ENCODE measurements at regions not wholly inside any gene's neighbourhood (a gene's known extent, or its start where the extent isn't known, plus 50 kb on each side); places are given as distances from the start of the nearest gene placed in this dataset.
"Not testable (repeated sequence)": the region's sequence is repeated elsewhere in the genome, so short reads cannot be mapped to it uniquely, and the experiment has no call there.

- Histone ChIP-seq H3K9me2 (replicated peaks; ENCODE audit: insufficient read depth, low read length) (no peaks in the 10 kb centered on the region), H3K79me2 (ENCODE audit: low read length) (no peaks in the 10 kb centered on the region), H4K20me1 (ENCODE audit: insufficient read depth, low read depth, low read length) (no peaks in the 10 kb centered on the region), H3K4me2 (ENCODE audit: low read depth, low read length, poor library complexity, severe bottlenecking) (no peak overlapping the region), H3K27me3 (ENCODE audit: low read length) (no peaks in the 10 kb centered on the region), H3K27ac (ENCODE audit: low read length) (no peak overlapping the region), H2AFZ (ENCODE audit: low read length) (no peak overlapping the region), H3K4me3 (ENCODE audit: low read length) (no peak overlapping the region), H3K9ac (ENCODE audit: low read length) (no peak overlapping the region), H3K4me1 (ENCODE audit: low read length) (no peaks in the 10 kb centered on the region), H3K36me3 (ENCODE audit: insufficient read depth, low read length) (no peaks in the 10 kb centered on the region), H3K9me3 (ENCODE audit: low read length) (peaks cover 11% of the 10 kb centered on the region; the same call in 1 of the 2 replicates)
- no peak for DNase-seq
Observed at GRCh38 chr3:30453360-30454039, 152.9 kb upstream of the TGFBR2 start.

- Histone ChIP-seq H2AFZ (ENCODE audit: low read length) (no peak overlapping the region), H3K9ac (ENCODE audit: low read length) (no peak overlapping the region), H3K4me1 (ENCODE audit: low read length) (no peaks in the 10 kb centered on the region), H3K79me2 (ENCODE audit: low read length) (no peaks in the 10 kb centered on the region), H3K27me3 (ENCODE audit: low read length) (no peaks in the 10 kb centered on the region), H3K9me3 (ENCODE audit: low read length) (peaks cover 13% of the 10 kb centered on the region), H3K9me2 (replicated peaks; ENCODE audit: insufficient read depth, low read length) (no peaks in the 10 kb centered on the region), H3K4me3 (ENCODE audit: low read length) (no peak overlapping the region), H4K20me1 (ENCODE audit: insufficient read depth, low read depth, low read length) (no peaks in the 10 kb centered on the region), H3K4me2 (ENCODE audit: low read depth, low read length, poor library complexity, severe bottlenecking) (no peak overlapping the region), H3K36me3 (ENCODE audit: insufficient read depth, low read length) (no peaks in the 10 kb centered on the region), H3K27ac (ENCODE audit: low read length) (no peak overlapping the region)
- DNase-seq = no peak
Observed at GRCh38 chr3:30454636-30455035, 151.8 kb upstream of the TGFBR2 start.

- DNase-seq; H3K27ac ChIP-seq (ENCODE audit: low read length); H3K9me2 ChIP-seq (replicated peaks; ENCODE audit: insufficient read depth, low read length); H3K27me3 ChIP-seq (ENCODE audit: low read length); H3K4me3 ChIP-seq (ENCODE audit: low read length); H3K36me3 ChIP-seq (ENCODE audit: insufficient read depth, low read length); H3K4me1 ChIP-seq (ENCODE audit: low read length); H3K4me2 ChIP-seq (ENCODE audit: low read depth, low read length, poor library complexity, severe bottlenecking); H3K79me2 ChIP-seq (ENCODE audit: low read length); H2AFZ ChIP-seq (ENCODE audit: low read length); H3K9ac ChIP-seq (ENCODE audit: low read length); H4K20me1 ChIP-seq (ENCODE audit: insufficient read depth, low read depth, low read length): not testable (repeated sequence)
- peaks cover 13% of the 10 kb centered on the region for H3K9me3 ChIP-seq (ENCODE audit: low read length)
Observed at GRCh38 chr3:30455112-30455511, 151.3 kb upstream of the TGFBR2 start.

GRCh38 chr3:30455840-30456239 is 150.6 kb upstream of the TGFBR2 start:
- H3K27me3 ChIP-seq (ENCODE audit: low read length) = no peaks in the 10 kb centered on the region
- no peak overlapping the region for H3K4me3 ChIP-seq (ENCODE audit: low read length)
- peaks cover 13% of the 10 kb centered on the region for H3K9me3 ChIP-seq (ENCODE audit: low read length)
- no peaks in the 10 kb centered on the region for H3K9me2 ChIP-seq (replicated peaks; ENCODE audit: insufficient read depth, low read length)
- H3K79me2 ChIP-seq (ENCODE audit: low read length) = no peaks in the 10 kb centered on the region
- H3K27ac ChIP-seq (ENCODE audit: low read length) = no peak overlapping the region
- no peak for DNase-seq
- H3K36me3 ChIP-seq (ENCODE audit: insufficient read depth, low read length) = no peaks in the 10 kb centered on the region
- no peak overlapping the region for H3K4me2 ChIP-seq (ENCODE audit: low read depth, low read length, poor library complexity, severe bottlenecking)
- no peaks in the 10 kb centered on the region for H4K20me1 ChIP-seq (ENCODE audit: insufficient read depth, low read depth, low read length)
- no peaks in the 10 kb centered on the region for H3K4me1 ChIP-seq (ENCODE audit: low read length)
- no peak overlapping the region for H3K9ac ChIP-seq (ENCODE audit: low read length)
- no peak overlapping the region for H2AFZ ChIP-seq (ENCODE audit: low read length)

GRCh38 chr3:30456264-30456663 is 150.1 kb upstream of the TGFBR2 start:
- no peaks in the 10 kb centered on the region for H4K20me1 ChIP-seq (ENCODE audit: insufficient read depth, low read depth, low read length)
- no peak overlapping the region for H2AFZ ChIP-seq (ENCODE audit: low read length)
- H3K27ac ChIP-seq (ENCODE audit: low read length) = no peak overlapping the region
- no peaks in the 10 kb centered on the region for H3K9me2 ChIP-seq (replicated peaks; ENCODE audit: insufficient read depth, low read length)
- no peak overlapping the region for H3K9ac ChIP-seq (ENCODE audit: low read length)
- DNase-seq = no peak
- no peaks in the 10 kb centered on the region for H3K27me3 ChIP-seq (ENCODE audit: low read length)
- peaks cover 13% of the 10 kb centered on the region for H3K9me3 ChIP-seq (ENCODE audit: low read length)
- H3K36me3 ChIP-seq (ENCODE audit: insufficient read depth, low read length) = no peaks in the 10 kb centered on the region
- H3K4me1 ChIP-seq (ENCODE audit: low read length) = no peaks in the 10 kb centered on the region
- H3K4me2 ChIP-seq (ENCODE audit: low read depth, low read length, poor library complexity, severe bottlenecking) = no peak overlapping the region
- H3K79me2 ChIP-seq (ENCODE audit: low read length) = no peaks in the 10 kb centered on the region
- H3K4me3 ChIP-seq (ENCODE audit: low read length) = no peak overlapping the region

- H2AFZ ChIP-seq (ENCODE audit: low read length) = no peak overlapping the region
- H3K9me3 ChIP-seq (ENCODE audit: low read length) = peaks cover 13% of the 10 kb centered on the region
- no peaks in the 10 kb centered on the region for H3K27me3 ChIP-seq (ENCODE audit: low read length)
- no peak overlapping the region for H3K4me3 ChIP-seq (ENCODE audit: low read length)
- H3K4me1 ChIP-seq (ENCODE audit: low read length) = no peaks in the 10 kb centered on the region
- no peak for DNase-seq
- no peaks in the 10 kb centered on the region for H4K20me1 ChIP-seq (ENCODE audit: insufficient read depth, low read depth, low read length)
- no peak overlapping the region for H3K9ac ChIP-seq (ENCODE audit: low read length)
- no peaks in the 10 kb centered on the region for H3K79me2 ChIP-seq (ENCODE audit: low read length)
- H3K9me2 ChIP-seq (replicated peaks; ENCODE audit: insufficient read depth, low read length) = no peaks in the 10 kb centered on the region
- no peak overlapping the region for H3K4me2 ChIP-seq (ENCODE audit: low read depth, low read length, poor library complexity, severe bottlenecking)
- no peak overlapping the region for H3K27ac ChIP-seq (ENCODE audit: low read length)
- H3K36me3 ChIP-seq (ENCODE audit: insufficient read depth, low read length) = no peaks in the 10 kb centered on the region
Observed at GRCh38 chr3:30457081-30457480, 149.3 kb upstream of the TGFBR2 start.

GRCh38 chr3:30457726-30458125 is 148.7 kb upstream of the TGFBR2 start:
- Histone ChIP-seq H3K9me2 (replicated peaks; ENCODE audit: insufficient read depth, low read length) (0 out of 2 replicates have a peak, but pooled peaks cover under 1% of the 10 kb centered on the region), H3K79me2 (ENCODE audit: low read length) (no peaks in the 10 kb centered on the region), H3K9me3 (ENCODE audit: low read length) (peaks cover 13% of the 10 kb centered on the region), H3K27me3 (ENCODE audit: low read length) (no peaks in the 10 kb centered on the region), H3K27ac (ENCODE audit: low read length) (no peak overlapping the region), H3K36me3 (ENCODE audit: insufficient read depth, low read length) (no peaks in the 10 kb centered on the region), H3K4me3 (ENCODE audit: low read length) (no peak overlapping the region), H4K20me1 (ENCODE audit: insufficient read depth, low read depth, low read length) (no peaks in the 10 kb centered on the region), H3K4me2 (ENCODE audit: low read depth, low read length, poor library complexity, severe bottlenecking) (no peak overlapping the region), H3K9ac (ENCODE audit: low read length) (no peak overlapping the region), H3K4me1 (ENCODE audit: low read length) (no peaks in the 10 kb centered on the region), H2AFZ (ENCODE audit: low read length) (no peak overlapping the region)
- no peak for DNase-seq

GRCh38 chr3:30458376-30459171 is 147.8 kb upstream of the TGFBR2 start:
- no peaks in the 10 kb centered on the region for H3K4me1 ChIP-seq (ENCODE audit: low read length)
- H3K9me2 ChIP-seq (replicated peaks; ENCODE audit: insufficient read depth, low read length) = 0 out of 2 replicates have a peak, but pooled peaks cover 4% of the 10 kb centered on the region
- no peak overlapping the region for H3K9ac ChIP-seq (ENCODE audit: low read length)
- H3K27ac ChIP-seq (ENCODE audit: low read length) = no peak overlapping the region
- no peak for DNase-seq
- no peaks in the 10 kb centered on the region for H3K36me3 ChIP-seq (ENCODE audit: insufficient read depth, low read length)
- no peak overlapping the region for H2AFZ ChIP-seq (ENCODE audit: low read length)
- H3K4me2 ChIP-seq (ENCODE audit: low read depth, low read length, poor library complexity, severe bottlenecking) = no peak overlapping the region
- peaks cover 13% of the 10 kb centered on the region for H3K9me3 ChIP-seq (ENCODE audit: low read length)
- H4K20me1 ChIP-seq (ENCODE audit: insufficient read depth, low read depth, low read length) = no peaks in the 10 kb centered on the region
- no peaks in the 10 kb centered on the region for H3K27me3 ChIP-seq (ENCODE audit: low read length)
- H3K4me3 ChIP-seq (ENCODE audit: low read length) = no peak overlapping the region
- no peaks in the 10 kb centered on the region for H3K79me2 ChIP-seq (ENCODE audit: low read length)
